ENCODE measurements at regions not wholly inside any gene's neighbourhood (a gene's known extent, or its start where the extent isn't known, plus 50 kb on each side); places are given as distances from the start of the nearest gene placed in this dataset.

DNA sequence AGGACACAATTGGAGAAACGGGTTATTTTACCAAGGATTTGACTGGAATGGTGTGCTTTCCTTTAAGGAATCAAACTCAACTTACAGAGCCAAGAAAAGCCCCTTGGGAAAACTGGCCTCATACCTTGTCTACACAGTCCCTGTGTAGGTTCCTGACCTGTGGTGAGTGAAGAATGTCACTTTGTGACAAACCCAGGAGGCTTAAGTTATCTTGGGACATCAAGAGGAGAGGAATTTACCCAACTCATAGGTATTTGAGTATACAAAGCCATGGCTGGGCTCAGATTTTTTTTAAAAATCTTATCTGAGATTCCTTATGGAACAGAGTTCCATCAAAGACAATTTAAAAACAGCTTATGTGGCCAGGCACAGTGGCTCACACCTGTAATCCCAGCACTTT lies 112.1 kb downstream of the EIF4E start:
- no peak overlapping the region for H3K4me2 ChIP-seq
- no peaks in the 10 kb centered on the region for H3K27me3 ChIP-seq (ENCODE audit: insufficient read depth)
- H4K20me1 ChIP-seq (ENCODE audit: insufficient read depth): no peaks in the 10 kb centered on the region
- H3F3A ChIP-seq (replicated peaks; ENCODE audit: insufficient read depth): no peaks in the 10 kb centered on the region
- H3K79me2 ChIP-seq (ENCODE audit: insufficient read depth): no peaks in the 10 kb centered on the region
- no peak for DNase-seq
- no peaks in the 10 kb centered on the region for H3K9me2 ChIP-seq
- CTCF ChIA-PET: no interaction called here
- H3K36me3 ChIP-seq (replicated peaks in 1 of 2; ENCODE audit: control insufficient read depth in 1 of 2, insufficient read depth in 2 of 2, low read length in 1 of 2): no peaks in the 10 kb centered on the region
- POLR2A ChIA-PET: no interaction called here
- no peaks in the 10 kb centered on the region for H3K4me1 ChIP-seq (ENCODE audit: control insufficient read depth in 1 of 2, insufficient read depth in 2 of 2, low read depth in 1 of 2, low read length in 1 of 2)
- no peak overlapping the region for H3K27ac ChIP-seq (ENCODE audit: low read depth in 2 of 2, low read length in 1 of 2)
- H3K4me3 ChIP-seq (ENCODE audit: low read depth in 2 of 2, low read length in 1 of 2): no peak overlapping the region
- no peaks in the 10 kb centered on the region for H3K9me3 ChIP-seq
- no peak overlapping the region for H3K9ac ChIP-seq
- TF ChIP-seq, protein P1, sequence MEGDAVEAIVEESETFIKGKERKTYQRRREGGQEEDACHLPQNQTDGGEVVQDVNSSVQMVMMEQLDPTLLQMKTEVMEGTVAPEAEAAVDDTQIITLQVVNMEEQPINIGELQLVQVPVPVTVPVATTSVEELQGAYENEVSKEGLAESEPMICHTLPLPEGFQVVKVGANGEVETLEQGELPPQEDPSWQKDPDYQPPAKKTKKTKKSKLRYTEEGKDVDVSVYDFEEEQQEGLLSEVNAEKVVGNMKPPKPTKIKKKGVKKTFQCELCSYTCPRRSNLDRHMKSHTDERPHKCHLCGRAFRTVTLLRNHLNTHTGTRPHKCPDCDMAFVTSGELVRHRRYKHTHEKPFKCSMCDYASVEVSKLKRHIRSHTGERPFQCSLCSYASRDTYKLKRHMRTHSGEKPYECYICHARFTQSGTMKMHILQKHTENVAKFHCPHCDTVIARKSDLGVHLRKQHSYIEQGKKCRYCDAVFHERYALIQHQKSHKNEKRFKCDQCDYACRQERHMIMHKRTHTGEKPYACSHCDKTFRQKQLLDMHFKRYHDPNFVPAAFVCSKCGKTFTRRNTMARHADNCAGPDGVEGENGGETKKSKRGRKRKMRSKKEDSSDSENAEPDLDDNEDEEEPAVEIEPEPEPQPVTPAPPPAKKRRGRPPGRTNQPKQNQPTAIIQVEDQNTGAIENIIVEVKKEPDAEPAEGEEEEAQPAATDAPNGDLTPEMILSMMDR (IDR thresholded peaks at IDR 0.05): no peak
- TF ChIP-seq JUND (IDR thresholded peaks at IDR 0.05) (no peak), CHD2 (IDR thresholded peaks at IDR 0.05; ENCODE audit: low read length, partially characterized antibody) (no peak), GATA2 (CRISPR knock-in tag; IDR thresholded peaks at IDR 0.05) (no peak), GABPA (IDR thresholded peaks at IDR 0.05; ENCODE audit: low read depth) (no peak), FOSL2 (IDR thresholded peaks at IDR 0.05; ENCODE audit: borderline replicate concordance, low read depth) (no peak), POLR2AphosphoS5 (IDR thresholded peaks at IDR 0.05; ENCODE audit: low read depth, low read length) (no peak)
- TF ChIP-seq, protein P2, sequence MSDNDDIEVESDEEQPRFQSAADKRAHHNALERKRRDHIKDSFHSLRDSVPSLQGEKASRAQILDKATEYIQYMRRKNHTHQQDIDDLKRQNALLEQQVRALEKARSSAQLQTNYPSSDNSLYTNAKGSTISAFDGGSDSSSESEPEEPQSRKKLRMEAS (IDR thresholded peaks at IDR 0.05; ENCODE audit: low read depth): no peak
- no peak overlapping the region for H2AFZ ChIP-seq (ENCODE audit: low read depth)
- WGBS (ENCODE audit: low lambda C conversion rate): 0% methylated on average over 1 of the region's 1 CpG

DNA sequence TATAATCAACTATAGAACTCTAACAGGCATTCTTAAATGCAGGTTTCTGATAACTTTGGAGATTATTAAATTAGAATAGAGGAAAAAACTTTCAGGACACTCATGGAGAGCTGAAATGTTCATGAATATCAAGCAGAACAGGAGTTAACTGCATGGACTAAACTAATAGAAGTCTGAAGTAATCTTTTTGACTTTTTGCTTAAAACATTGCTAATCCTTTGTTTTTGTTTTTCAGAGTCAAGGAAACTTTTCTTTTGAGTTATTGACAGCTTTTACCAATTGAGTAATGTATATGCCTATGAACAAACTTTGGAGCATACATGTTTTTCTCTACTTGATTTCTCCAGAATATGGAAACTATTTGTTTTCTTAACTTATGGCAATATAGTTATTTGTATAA lies 112.5 kb downstream of the EIF4E start:
- ChIA-PET CTCF (no interaction called here), POLR2A (no interaction called here)
- H3K4me2 ChIP-seq: no peak overlapping the region

More for the DNA sequence above, 112.5 kb downstream of the EIF4E start:
- no peaks in the 10 kb centered on the region for H3F3A ChIP-seq (replicated peaks; ENCODE audit: insufficient read depth)
- H2AFZ ChIP-seq (ENCODE audit: low read depth): no peak overlapping the region
- H3K4me3 ChIP-seq (ENCODE audit: low read depth in 2 of 2, low read length in 1 of 2): no peak overlapping the region
- H3K79me2 ChIP-seq (ENCODE audit: insufficient read depth): no peaks in the 10 kb centered on the region
- H4K20me1 ChIP-seq (ENCODE audit: insufficient read depth): no peaks in the 10 kb centered on the region
- no peak overlapping the region for H3K27ac ChIP-seq (ENCODE audit: low read depth in 2 of 2, low read length in 1 of 2)
- H3K9me2 ChIP-seq: no peaks in the 10 kb centered on the region
- H3K36me3 ChIP-seq (replicated peaks in 1 of 2; ENCODE audit: control insufficient read depth in 1 of 2, insufficient read depth in 2 of 2, low read length in 1 of 2): no peaks in the 10 kb centered on the region
- H3K9me3 ChIP-seq: no peaks in the 10 kb centered on the region
- no peaks in the 10 kb centered on the region for H3K4me1 ChIP-seq (ENCODE audit: control insufficient read depth in 1 of 2, insufficient read depth in 2 of 2, low read depth in 1 of 2, low read length in 1 of 2)
- no peak overlapping the region for H3K9ac ChIP-seq
- TF ChIP-seq, protein P1 (IDR thresholded peaks at IDR 0.05): no peak
- TF ChIP-seq TAF1 (IDR thresholded peaks at IDR 0.05; ENCODE audit: borderline replicate concordance, low read depth, low read length) (no peak), RXRA (IDR thresholded peaks at IDR 0.05; ENCODE audit: borderline replicate concordance, low read depth) (no peak), EZH2phosphoT487 (IDR thresholded peaks at IDR 0.05; ENCODE audit: borderline replicate concordance, low read depth) (no peak), FOXJ3 (CRISPR knock-in tag; IDR thresholded peaks at IDR 0.05) (no peak), ELF1 (IDR thresholded peaks at IDR 0.05) (no peak), NRF1 (IDR thresholded peaks at IDR 0.05; ENCODE audit: low read depth, low read length) (no peak), RAD21 (IDR thresholded peaks at IDR 0.05; ENCODE audit: low read length) (no peak)
- TF ChIP-seq, protein P3, sequence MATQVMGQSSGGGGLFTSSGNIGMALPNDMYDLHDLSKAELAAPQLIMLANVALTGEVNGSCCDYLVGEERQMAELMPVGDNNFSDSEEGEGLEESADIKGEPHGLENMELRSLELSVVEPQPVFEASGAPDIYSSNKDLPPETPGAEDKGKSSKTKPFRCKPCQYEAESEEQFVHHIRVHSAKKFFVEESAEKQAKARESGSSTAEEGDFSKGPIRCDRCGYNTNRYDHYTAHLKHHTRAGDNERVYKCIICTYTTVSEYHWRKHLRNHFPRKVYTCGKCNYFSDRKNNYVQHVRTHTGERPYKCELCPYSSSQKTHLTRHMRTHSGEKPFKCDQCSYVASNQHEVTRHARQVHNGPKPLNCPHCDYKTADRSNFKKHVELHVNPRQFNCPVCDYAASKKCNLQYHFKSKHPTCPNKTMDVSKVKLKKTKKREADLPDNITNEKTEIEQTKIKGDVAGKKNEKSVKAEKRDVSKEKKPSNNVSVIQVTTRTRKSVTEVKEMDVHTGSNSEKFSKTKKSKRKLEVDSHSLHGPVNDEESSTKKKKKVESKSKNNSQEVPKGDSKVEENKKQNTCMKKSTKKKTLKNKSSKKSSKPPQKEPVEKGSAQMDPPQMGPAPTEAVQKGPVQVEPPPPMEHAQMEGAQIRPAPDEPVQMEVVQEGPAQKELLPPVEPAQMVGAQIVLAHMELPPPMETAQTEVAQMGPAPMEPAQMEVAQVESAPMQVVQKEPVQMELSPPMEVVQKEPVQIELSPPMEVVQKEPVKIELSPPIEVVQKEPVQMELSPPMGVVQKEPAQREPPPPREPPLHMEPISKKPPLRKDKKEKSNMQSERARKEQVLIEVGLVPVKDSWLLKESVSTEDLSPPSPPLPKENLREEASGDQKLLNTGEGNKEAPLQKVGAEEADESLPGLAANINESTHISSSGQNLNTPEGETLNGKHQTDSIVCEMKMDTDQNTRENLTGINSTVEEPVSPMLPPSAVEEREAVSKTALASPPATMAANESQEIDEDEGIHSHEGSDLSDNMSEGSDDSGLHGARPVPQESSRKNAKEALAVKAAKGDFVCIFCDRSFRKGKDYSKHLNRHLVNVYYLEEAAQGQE (IDR thresholded peaks at IDR 0.05; ENCODE audit: low read depth, low read length): no peak
- no peak for DNase-seq
- H3K27me3 ChIP-seq (ENCODE audit: insufficient read depth): no peaks in the 10 kb centered on the region

All from SK-N-SH (cell line).